Activated CD4-positive, alpha-beta memory T cell treated with anti-CD3 and anti-CD28 coated beads, Interleukin-2, amount 10 ng/mL, durations not matched to agents 7 days and 5 days (primary cell): ENCODE measurements at regions not wholly inside any gene's neighbourhood (a gene's known extent, or its start where the extent isn't known, plus 50 kb on each side); places are given as distances from the start of the nearest gene placed in this dataset.

Experiments used
- CTCF ChIA-PET: fragments of 350-600 bp; sonication (Branson Sonifier 250); formaldehyde crosslinking; loops from one replicate; lab custom pipeline; 2021; ENCODE audit warnings: antibody characterized with exemption, inconsistent platforms; lab: Charles Lee
- POLR2A ChIA-PET: fragments of 350-600 bp; sonication (Branson Sonifier 250); formaldehyde crosslinking; loops from one replicate; lab custom pipeline; 2021; ENCODE audit warnings: antibody characterized with exemption; lab: Charles Lee
- DNase-seq: peaks from one replicate; pipeline ENCODE4 v3.0.0-alpha.2; 2020
- H3K27ac Mint-ChIP-seq: one replicate; pipeline ENCODE4 v1.8.0; 2021; ENCODE audit warnings: mild to moderate bottlenecking, mixed read lengths
- H3K27me3 Mint-ChIP-seq: one replicate; pipeline ENCODE4 v1.8.0; 2021; ENCODE audit warnings: mixed read lengths
- H3K36me3 Mint-ChIP-seq: one replicate; pipeline ENCODE4 v1.8.0; 2021; ENCODE audit warnings: low read depth, mixed read lengths
- H3K4me1 Mint-ChIP-seq: one replicate; pipeline ENCODE4 v1.8.0; 2021; ENCODE audit warnings: mixed read lengths
- H3K4me3 Mint-ChIP-seq: one replicate; pipeline ENCODE4 v1.8.0; 2021; ENCODE audit warnings: mild to moderate bottlenecking, mixed read lengths
- H3K9me3 Mint-ChIP-seq: one replicate; pipeline ENCODE4 v1.8.0; 2021; ENCODE audit warnings: mixed read lengths

DNA sequence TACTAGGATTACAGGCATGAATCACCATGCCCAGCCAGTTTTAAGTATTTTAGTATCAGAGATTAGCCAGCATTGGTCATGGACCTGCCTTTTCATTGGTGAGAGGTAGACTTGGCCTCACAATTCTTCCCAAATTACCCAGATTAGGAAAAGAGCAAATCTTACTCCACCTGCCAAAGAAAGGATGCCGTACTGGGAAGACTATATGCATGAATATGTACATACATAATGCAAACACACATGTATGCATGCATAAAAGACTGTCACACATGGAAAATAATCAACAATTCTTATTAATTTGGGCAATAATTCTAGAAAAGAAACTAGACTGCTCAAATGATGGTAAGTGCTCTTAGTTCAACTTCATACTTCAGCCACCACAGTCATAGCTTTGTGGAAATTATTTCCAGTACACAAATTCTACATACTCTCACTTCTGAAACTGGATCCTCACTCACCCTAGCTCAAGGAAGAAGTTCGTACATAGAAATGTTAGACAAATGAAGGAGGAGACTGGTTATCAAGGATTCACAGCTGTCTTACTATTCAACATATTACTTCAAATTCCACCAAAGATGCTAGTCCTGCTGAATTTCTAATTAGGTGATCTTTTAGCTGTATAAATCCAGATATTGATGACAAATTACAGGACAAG, 73.7 kb downstream of the MINAR2 start:
- DNase-seq: no peak
- no peaks in the 10 kb centered on the region for H3K9me3 Mint-ChIP-seq
- no peaks in the 10 kb centered on the region for H3K36me3 Mint-ChIP-seq
- ChIA-PET POLR2A (no interaction called here), CTCF (no interaction called here)
- no peaks in the 10 kb centered on the region for H3K27me3 Mint-ChIP-seq
- H3K4me1 Mint-ChIP-seq: no peaks in the 10 kb centered on the region
- H3K27ac Mint-ChIP-seq: no peak overlapping the region
- no peak overlapping the region for H3K4me3 Mint-ChIP-seq

DNA sequence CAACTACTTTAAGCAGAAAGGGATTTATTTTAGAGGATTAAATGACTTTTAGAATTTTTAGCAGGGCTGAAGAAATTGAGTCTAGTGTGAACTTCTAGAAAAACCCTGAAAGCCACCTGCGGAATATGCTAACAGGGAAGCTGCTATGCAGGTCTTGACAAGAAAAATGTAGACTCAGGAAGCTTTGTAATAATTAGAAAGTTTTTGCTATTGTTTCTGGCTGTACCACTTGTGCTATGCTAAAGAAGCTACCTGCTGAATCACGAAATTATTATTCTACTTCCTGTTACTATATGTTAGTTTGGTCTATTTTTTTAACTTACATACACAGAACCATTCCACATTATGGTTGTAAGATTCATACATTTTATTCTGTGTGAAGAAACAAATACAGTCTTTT, 74.0 kb upstream of the CHSY3 start:
- DNase-seq: no peak
- Mint-ChIP-seq H3K27me3 (no peaks in the 10 kb centered on the region), H3K27ac (no peak overlapping the region), H3K4me3 (no peak overlapping the region), H3K9me3 (no peaks in the 10 kb centered on the region), H3K4me1 (no peaks in the 10 kb centered on the region), H3K36me3 (no peaks in the 10 kb centered on the region)
- CTCF ChIA-PET: no interaction called here
- POLR2A ChIA-PET: no interaction called here

DNA sequence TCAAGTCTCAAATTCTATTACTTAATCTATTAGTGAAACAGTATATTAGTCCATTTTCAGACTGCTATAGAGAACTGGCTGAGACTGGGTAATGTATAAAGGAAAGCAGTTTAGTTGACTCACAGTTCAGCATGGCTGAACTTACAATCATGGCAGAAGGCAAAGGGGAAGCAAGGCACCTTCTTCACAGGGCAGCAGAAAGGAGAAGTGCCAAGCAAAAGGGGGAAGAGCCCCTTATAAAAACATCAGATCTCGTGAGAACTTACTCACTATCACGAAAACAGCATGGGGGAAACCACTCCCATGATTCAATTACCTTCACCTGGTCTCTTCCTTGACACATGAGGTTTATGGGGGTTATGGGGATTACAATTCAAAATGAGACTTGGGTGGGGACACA, 67.9 kb upstream of the CHSY3 start:
- ChIA-PET CTCF (no interaction called here), POLR2A (no interaction called here)
- Mint-ChIP-seq H3K4me1 (no peaks in the 10 kb centered on the region), H3K36me3 (no peaks in the 10 kb centered on the region), H3K27ac (no peak overlapping the region), H3K4me3 (no peak overlapping the region), H3K27me3 (peaks cover 4% of the 10 kb centered on the region), H3K9me3 (no peaks in the 10 kb centered on the region)
- DNase-seq: no peak

DNA sequence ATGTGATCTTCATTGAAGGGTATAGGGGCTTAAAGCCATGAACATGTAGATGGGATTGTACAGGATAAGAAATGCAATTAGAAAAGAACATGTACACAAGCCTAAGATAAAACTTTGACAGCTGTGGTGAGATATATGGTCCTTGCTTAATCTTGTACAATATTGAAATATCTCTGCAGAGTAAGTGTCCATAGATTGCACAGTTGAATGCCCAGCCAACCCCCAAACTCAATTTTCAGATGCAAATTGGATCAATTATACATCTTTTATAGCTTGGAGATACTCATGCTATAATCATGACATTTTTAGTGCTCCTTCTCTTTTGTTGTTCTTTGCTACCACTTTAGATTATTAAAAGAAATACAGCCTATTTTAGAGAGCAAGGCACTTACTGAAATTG, 59.5 kb upstream of the CHSY3 start:
- no peak for DNase-seq
- POLR2A ChIA-PET: no interaction called here
- no peaks in the 10 kb centered on the region for H3K36me3 Mint-ChIP-seq
- H3K27me3 Mint-ChIP-seq: peaks cover 9% of the 10 kb centered on the region
- no peak overlapping the region for H3K4me3 Mint-ChIP-seq
- CTCF ChIA-PET: interaction anchor here (1.9 kb wide), 1 partner anchor 7 kb away, joined by 6 read pairs; no protein-coding TSS in a partner anchor
- no peak overlapping the region for H3K27ac Mint-ChIP-seq
- H3K9me3 Mint-ChIP-seq: no peaks in the 10 kb centered on the region
- no peaks in the 10 kb centered on the region for H3K4me1 Mint-ChIP-seq

DNA sequence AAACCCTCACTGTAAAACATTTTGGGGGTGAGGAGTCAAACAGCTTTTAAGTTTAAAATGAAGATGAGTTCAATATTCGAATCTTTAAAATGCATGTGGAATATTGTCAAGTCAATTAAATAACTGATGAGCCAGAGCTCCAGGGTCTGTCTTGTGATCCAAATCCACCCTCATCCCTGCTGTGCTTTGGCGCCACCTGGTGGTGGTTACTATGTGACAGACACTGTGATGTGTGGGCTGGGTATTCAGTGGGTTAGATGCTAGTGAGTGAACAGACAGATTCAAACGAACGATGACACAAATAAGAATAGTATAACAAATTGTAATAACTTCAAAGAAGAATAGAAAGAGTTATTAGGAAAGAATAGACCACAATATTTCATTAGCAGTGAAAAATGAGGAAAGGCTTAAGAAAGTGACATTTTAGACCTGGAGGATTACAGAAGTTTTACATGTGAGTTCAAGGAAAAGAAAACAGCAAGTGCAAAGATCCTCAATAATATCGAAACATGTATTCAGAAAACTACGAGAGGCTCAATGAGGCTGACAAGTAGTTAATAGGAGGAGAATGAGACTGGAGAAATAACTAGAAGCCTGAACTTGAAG, 51.4 kb upstream of the CHSY3 start:
- Mint-ChIP-seq H3K36me3 (no peaks in the 10 kb centered on the region), H3K4me3 (no peak overlapping the region), H3K4me1 (no peaks in the 10 kb centered on the region), H3K27ac (no peak overlapping the region), H3K9me3 (no peaks in the 10 kb centered on the region), H3K27me3 (no peaks in the 10 kb centered on the region)
- ChIA-PET CTCF (interaction anchor here (0.7 to 6.9 kb wide), 7 partner anchors 9 to 87 kb away, joined by 4 to 60 read pairs (median 4); no protein-coding TSS in a partner anchor), POLR2A (no interaction called here)
- peak; percentile 69 for DNase-seq

DNA sequence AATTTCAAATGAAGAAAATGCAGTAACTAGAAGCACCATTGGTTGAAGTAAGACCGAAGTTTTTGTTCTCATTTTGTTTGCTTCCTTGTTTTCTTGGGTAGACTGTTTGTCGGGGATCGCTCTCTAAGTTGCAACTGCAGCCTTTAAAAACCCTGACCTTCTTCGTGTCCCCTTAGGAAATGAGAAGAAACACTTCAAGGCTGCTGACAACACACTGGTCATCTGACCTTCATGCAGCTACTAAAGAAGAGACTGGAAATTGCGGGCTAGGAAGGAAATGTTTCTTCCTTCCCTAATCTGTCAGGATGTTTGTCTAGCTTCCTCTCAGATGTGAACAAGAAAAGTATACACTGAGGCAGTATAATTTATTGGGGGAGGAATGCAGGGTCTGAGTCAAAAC, 50.7 kb upstream of the CHSY3 start:
- H3K27ac Mint-ChIP-seq: no peak overlapping the region

More for the DNA sequence above, 50.7 kb upstream of the CHSY3 start:
- no peak for DNase-seq
- ChIA-PET POLR2A (no interaction called here), CTCF (interaction anchor here (1.1 to 6.9 kb wide), 2 partner anchors 12 to 82 kb away, joined by 3 to 60 read pairs; no protein-coding TSS in a partner anchor)
- Mint-ChIP-seq H3K4me1 (no peaks in the 10 kb centered on the region), H3K9me3 (no peaks in the 10 kb centered on the region), H3K4me3 (no peak overlapping the region), H3K36me3 (no peaks in the 10 kb centered on the region), H3K27me3 (no peaks in the 10 kb centered on the region)
